GM20000 (cell line): ENCODE measurements at regions not wholly inside any gene's neighbourhood (a gene's known extent, or its start where the extent isn't known, plus 50 kb on each side); places are given as distances from the start of the nearest gene placed in this dataset.

Experiments used
- DNase-seq: peaks from one replicate; pipeline ENCODE4 v3.0.0; 2012; ENCODE audit warnings: low spot score
- CTCF ChIP-seq: IDR thresholded peaks from 2 replicates; pipeline ENCODE4 v1.5.1; 2012; ENCODE audit warnings: mild to moderate bottlenecking, control low read depth; ENCODE audit errors: extremely low read depth, missing control alignments

GRCh38 chr3:72421786-72422185 lies 426.5 kb downstream of the SHQ1 start:
- TF ChIP-seq CTCF = no peak
- no peak for DNase-seq

- no peak for TF ChIP-seq CTCF
- DNase-seq = no peak
These were observed 427.1 kb downstream of the SHQ1 start for GRCh38 chr3:72421126-72421525.

GRCh38 chr3:72418856-72419255 lies 429.4 kb downstream of the SHQ1 start:
- no peak for TF ChIP-seq CTCF
- no peak for DNase-seq

- DNase-seq = no peak
- no peak for TF ChIP-seq CTCF
These were observed 430.0 kb downstream of the SHQ1 start for GRCh38 chr3:72418244-72418643.

GRCh38 chr3:72414481-72415016 lies 433.7 kb downstream of the SHQ1 start:
- no peak for DNase-seq
- TF ChIP-seq CTCF = no peak

GRCh38 chr3:72413228-72413627 lies 435.0 kb downstream of the SHQ1 start:
- no peak for TF ChIP-seq CTCF
- DNase-seq = no peak

- DNase-seq = no peak
- TF ChIP-seq CTCF = no peak
These were observed 435.8 kb downstream of the SHQ1 start for GRCh38 chr3:72412340-72412956.
